Testis (tissue), 2 donors: ENCODE measurements at regions not wholly inside any gene's neighbourhood (a gene's known extent, or its start where the extent isn't known, plus 50 kb on each side); places are given as distances from the start of the nearest gene placed in this dataset.

ENCODE experiments used
- POLR2A ChIP-seq: fragments of 450-650 bp; IDR thresholded peaks from one replicate; pipeline ENCODE4 v1.6.1; 2017; ENCODE audit warnings: antibody characterized with exemption, mild to moderate bottlenecking, moderate library complexity
- TF ChIP-seq, protein P1 (sequence below), 3 experiments: fragments of 450-650 bp in 2 of 3; fragments of 200-600 bp in 1 of 3; sonication (generic) in 1 of 3; IDR thresholded peaks; one replicate each; pipeline ENCODE4 v1.5.1; 2016 to 2019; ENCODE audit warnings: antibody characterized with exemption in 3 of 3, mild to moderate bottlenecking in 2 of 3, moderate library complexity in 1 of 3

DNA sequence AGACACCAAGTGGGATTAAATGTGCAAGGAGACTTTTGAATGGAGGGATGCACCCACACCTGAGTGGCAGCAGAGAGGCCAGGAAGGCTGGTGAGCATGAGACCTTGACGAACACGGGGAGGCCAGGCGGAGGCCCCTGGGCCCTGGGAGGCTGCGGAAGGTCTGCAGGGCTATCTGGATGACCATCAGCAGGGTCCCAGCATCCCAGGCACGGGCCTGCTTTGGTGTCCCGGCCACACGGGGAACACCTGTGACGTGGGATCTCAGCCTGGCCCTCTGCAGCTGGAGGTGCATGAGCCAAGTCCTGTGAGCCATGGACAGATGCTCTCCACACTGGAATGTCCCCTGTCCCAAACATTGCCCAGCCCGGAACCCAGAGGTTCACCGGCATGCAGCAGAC is 174.0 kb upstream of the FOXD4L5 start:
- TF ChIP-seq, protein P1, sequence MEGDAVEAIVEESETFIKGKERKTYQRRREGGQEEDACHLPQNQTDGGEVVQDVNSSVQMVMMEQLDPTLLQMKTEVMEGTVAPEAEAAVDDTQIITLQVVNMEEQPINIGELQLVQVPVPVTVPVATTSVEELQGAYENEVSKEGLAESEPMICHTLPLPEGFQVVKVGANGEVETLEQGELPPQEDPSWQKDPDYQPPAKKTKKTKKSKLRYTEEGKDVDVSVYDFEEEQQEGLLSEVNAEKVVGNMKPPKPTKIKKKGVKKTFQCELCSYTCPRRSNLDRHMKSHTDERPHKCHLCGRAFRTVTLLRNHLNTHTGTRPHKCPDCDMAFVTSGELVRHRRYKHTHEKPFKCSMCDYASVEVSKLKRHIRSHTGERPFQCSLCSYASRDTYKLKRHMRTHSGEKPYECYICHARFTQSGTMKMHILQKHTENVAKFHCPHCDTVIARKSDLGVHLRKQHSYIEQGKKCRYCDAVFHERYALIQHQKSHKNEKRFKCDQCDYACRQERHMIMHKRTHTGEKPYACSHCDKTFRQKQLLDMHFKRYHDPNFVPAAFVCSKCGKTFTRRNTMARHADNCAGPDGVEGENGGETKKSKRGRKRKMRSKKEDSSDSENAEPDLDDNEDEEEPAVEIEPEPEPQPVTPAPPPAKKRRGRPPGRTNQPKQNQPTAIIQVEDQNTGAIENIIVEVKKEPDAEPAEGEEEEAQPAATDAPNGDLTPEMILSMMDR (IDR thresholded peaks at IDR 0.05), result no peak
- no peak for TF ChIP-seq POLR2A
